GDM1 (cell line): ENCODE measurements at regions not wholly inside any gene's neighbourhood (a gene's known extent, or its start where the extent isn't known, plus 50 kb on each side); places are given as distances from the start of the nearest gene placed in this dataset.

Source experiments
- DNase-seq: peaks from one replicate; lab custom pipeline; 2025; lab: John Stamatoyannopoulos, UW

GRCh38 chr2:60052601-60053000 lies 500.9 kb downstream of the BCL11A start:
- DNase-seq: no peak

- DNase-seq: no peak
Observed at GRCh38 chr2:60051991-60052390, 501.5 kb downstream of the BCL11A start.

DNA sequence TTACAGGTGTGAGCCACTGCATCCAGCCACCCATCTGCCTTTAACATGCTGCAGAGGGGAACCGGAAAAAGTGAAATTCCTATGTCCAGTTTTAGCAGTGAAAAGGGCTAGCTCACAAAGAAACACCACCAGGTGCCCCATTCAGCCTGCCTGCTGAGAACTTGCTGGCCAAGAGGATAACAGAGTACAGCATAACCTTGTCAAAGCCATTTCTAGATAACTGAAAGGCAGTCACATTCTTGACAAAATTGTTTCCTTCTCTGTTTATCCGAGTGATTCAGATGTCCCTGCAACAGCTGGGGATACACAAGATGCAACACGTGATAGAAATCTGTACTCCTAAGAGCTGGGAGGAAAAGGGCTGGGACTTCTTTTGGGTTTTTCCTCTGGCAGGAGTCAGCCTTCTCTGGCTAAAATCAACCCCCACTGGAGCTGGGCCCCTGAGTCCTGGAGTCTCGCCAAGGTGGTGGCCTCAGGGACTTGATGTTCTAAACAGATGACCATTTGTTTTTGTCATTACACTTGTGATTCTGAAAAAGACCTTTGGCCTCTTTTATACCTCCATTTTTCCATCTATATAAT lies 505.4 kb downstream of the BCL11A start:
- DNase-seq: no peak

DNA sequence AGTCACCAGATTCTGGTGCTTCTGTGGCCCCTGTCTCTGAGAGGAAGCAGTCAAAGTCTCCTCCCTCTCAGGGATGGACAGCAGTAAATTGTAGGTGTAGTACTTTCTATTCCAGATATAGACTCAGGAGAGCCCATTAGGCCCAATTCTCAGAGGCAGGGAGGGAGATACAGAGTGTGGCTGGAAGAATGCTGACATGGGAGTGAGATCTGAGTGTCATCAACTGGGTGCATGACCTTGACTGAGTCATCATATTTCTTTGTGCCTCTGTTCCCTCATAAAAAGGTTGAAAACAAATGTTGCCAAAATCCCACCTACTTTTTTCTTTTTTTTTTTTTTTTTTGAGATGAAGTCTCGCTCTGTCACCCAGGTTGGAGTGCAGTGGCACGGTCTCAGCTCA lies 506.1 kb downstream of the BCL11A start:
- no peak for DNase-seq

- no peak for DNase-seq
Observed at GRCh38 chr2:60046529-60046928, 506.9 kb downstream of the BCL11A start.

GRCh38 chr2:60045456-60045855 lies 508.0 kb downstream of the BCL11A start:
- DNase-seq: no peak

DNA sequence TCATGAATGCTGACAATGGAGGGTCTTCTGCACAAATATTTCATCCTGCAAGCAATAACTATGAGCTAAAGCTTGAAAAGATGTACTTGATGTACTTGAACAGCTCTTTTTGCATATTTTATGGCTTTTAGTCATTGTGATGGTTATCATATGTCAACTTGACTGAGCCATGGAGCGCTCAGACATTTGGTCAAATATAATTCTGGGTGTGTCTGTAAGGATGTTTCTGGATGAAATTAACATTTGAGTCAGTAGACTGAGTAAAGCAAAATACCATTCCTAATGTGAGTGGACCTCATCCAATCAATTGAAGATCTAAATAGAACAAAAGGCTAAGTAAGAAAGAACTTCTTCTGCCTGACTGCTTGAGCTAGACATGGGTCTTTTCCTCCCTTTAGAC lies 509.0 kb downstream of the BCL11A start:
- no peak for DNase-seq

DNA sequence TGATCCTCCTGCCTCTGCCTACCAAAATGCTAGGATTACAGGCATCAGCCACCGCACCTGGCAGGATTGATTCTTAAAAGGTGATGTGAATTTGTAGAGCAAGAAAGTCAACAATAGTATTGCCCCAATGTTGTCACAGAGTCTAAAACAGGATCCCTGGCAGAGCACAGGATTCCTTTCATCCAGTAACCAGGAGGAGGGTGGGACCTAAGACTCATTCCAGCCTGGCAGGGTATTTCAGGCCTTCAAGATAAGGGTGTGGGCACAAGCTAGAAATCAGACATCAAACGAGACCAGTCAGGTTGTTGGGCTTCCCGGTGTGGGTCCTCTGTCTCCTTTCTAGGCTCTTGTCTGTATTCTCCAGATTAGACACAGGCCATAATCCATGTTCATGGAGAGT lies 511.4 kb downstream of the BCL11A start:
- no peak for DNase-seq

DNA sequence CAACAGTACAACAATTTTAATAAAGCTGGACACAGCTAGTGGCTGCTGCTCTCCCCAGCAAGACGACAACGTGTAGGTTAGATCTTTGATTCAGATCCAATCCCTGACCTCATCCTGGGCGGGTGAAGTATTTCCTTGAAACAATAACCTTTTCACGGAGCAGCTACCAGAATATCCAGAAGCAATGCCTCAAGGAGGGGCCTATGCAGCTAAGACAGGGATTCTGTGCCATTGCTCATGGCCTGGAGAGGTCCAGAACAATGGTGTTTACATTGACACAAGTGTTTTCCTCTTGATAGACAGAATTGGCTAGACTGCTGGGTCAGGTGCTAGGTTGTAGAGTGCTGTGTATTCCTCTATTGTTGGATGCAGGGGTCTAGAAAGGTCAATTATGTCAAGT lies 520.1 kb downstream of the BCL11A start:
- DNase-seq: no peak

- no peak for DNase-seq
Observed at GRCh38 chr2:60029566-60029883, 523.9 kb downstream of the BCL11A start.

- no peak for DNase-seq
Observed at GRCh38 chr2:60028849-60029565, 524.4 kb downstream of the BCL11A start.

GRCh38 chr2:60025496-60025895 lies 528.0 kb downstream of the BCL11A start:
- DNase-seq: no peak

GRCh38 chr2:60023256-60023985 lies 530.0 kb downstream of the BCL11A start:
- peak; percentile 34 for DNase-seq

GRCh38 chr2:60007671-60008070 lies 545.8 kb downstream of the BCL11A start:
- DNase-seq: no peak

DNA sequence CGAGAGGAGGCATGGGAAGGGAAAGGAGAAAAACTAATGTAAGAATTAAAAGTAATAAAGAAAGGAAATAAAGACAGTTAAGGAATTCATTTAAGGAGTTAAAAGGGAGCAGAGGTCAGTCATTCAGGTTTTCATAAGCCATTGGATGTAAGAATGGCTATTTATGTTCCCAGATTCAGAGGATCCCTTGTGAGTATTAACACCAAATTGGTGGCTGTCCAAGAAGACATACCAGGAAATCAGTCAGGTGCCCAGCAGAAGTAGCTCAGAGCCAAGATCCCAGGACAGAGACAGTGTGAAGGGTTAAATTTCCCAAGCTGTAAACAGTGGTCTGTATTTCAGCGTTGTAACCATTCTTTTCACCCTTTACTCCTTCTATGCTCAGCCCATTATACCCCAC lies 550.4 kb downstream of the BCL11A start:
- no peak for DNase-seq

DNA sequence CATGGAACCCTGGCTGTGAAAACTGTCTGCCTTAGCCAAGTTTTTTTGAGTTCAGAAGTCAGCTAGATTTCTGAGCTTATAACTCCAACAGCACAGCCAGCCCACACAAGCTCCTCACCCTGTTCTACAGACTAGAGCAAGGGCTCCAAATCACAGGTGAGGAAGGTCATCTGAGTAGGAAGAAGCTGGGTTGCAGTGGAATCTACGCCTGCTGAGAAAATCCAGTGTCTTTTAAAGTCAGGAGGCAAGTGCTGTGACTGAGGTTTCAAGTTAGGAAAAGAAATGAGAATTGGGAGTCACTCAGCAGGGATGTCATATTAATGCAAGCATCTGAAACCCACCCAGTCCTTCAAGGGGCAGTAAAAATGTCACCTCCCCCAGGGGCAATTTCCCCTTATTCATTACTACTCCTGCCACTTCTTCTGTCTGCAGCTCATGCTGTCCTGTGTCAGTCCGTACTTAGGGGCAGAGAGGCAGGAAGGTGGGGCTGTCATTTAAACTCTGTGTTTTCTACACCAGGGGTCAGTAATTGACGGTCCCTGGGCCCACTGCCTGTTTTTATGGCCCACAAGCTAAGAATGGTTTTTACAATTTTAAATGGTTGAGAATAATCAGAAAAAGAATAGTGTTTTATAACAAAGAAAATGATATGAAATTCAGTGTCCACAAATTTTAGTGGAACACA lies 551.1 kb downstream of the BCL11A start:
- DNase-seq: no peak

- DNase-seq: no peak
Observed at GRCh38 chr2:60000686-60001085, 552.8 kb downstream of the BCL11A start.

GRCh38 chr2:59998324-59998723 lies 555.1 kb downstream of the BCL11A start:
- no peak for DNase-seq

- no peak for DNase-seq
Observed at GRCh38 chr2:59997371-59997770, 556.1 kb downstream of the BCL11A start.

- DNase-seq: no peak
Observed at GRCh38 chr2:59996855-59997254, 556.6 kb downstream of the BCL11A start.

- DNase-seq: no peak
Observed at GRCh38 chr2:59993726-59994125, 559.7 kb downstream of the BCL11A start.

- no peak for DNase-seq
Observed at GRCh38 chr2:59988341-59988740, 565.1 kb downstream of the BCL11A start.

GRCh38 chr2:59986511-59986910 lies 566.9 kb downstream of the BCL11A start:
- no peak for DNase-seq
